Type B pancreatic cell (in vitro differentiated cells): ENCODE measurements at regions not wholly inside any gene's neighbourhood (a gene's known extent, or its start where the extent isn't known, plus 50 kb on each side); places are given as distances from the start of the nearest gene placed in this dataset.

Experiments
- DNase-seq: peaks from one replicate; pipeline ENCODE4 v3.0.0; 2021; ENCODE audit warnings: mixed read lengths; ENCODE audit not compliant: unreplicated experiment; ENCODE audit errors: extremely low spot score
- H3K27ac Mint-ChIP-seq: 2 replicates; pipeline ENCODE4 v1.8.0; 2021; ENCODE audit warnings: mild to moderate bottlenecking, mixed read lengths
- H3K27me3 Mint-ChIP-seq: 2 replicates; pipeline ENCODE4 v1.8.0; 2021; ENCODE audit warnings: mixed read lengths
- H3K36me3 Mint-ChIP-seq: 2 replicates; pipeline ENCODE4 v1.8.0; 2021; ENCODE audit warnings: mixed read lengths
- H3K4me1 Mint-ChIP-seq: one replicate; pipeline ENCODE4 v1.8.0; 2021; ENCODE audit warnings: mixed read lengths; ENCODE audit not compliant: unreplicated experiment
- H3K4me3 Mint-ChIP-seq: 2 replicates; pipeline ENCODE4 v1.8.0; 2021; ENCODE audit warnings: mild to moderate bottlenecking, mixed read lengths
- H3K9me3 Mint-ChIP-seq: 2 replicates; pipeline ENCODE4 v1.8.0; 2021; ENCODE audit warnings: mixed read lengths
- CTCF ChIP-seq: fragments of 200-600 bp; sonication (generic); conservative IDR thresholded peaks from 2 replicates; pipeline ENCODE4 v1.5.0; 2021; ENCODE audit warnings: antibody characterized with exemption, mild to moderate bottlenecking

DNA sequence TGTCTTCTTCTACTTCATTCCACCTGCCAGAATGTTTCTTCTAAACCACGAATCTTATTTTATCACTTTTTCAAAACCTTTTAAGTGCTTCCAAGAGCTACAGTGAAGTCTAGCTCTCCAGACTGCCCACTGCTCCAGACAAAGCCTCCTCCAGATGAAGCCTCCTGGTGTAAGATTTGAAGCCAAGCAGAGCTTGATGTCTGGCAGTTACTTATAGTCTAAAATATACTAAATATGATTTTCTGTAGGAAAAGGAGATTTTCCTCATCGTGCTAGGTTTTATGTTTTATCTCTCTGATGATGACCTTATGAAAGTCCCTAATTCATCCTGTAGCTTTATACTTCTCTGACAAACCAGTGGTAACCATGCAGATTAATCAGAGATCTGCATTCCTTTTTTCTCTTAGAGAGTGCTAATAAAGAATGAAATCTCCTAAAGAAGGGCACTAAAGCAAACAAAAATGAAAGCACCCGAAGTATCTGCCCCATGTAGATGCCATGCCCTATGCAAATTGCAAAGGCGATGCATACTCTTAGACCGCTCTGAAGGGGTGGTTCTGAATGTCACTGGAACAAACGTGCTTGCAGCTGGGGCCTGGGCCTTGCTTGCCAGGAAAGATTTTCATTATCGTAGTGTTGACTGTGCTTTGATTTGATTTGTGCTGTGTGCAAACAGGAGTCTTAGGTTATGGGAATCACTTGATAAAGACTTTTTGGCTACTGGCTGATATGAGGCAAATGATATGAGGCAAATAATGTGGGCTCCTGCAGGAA is 314.2 kb downstream of the PID1 start:
- TF ChIP-seq CTCF: no peak
- Mint-ChIP-seq H3K36me3 (no peaks in the 10 kb centered on the region), H3K9me3 (no peaks in the 10 kb centered on the region), H3K4me3 (no peak overlapping the region), H3K4me1 (no peaks in the 10 kb centered on the region), H3K27me3 (peaks cover 5% of the 10 kb centered on the region), H3K27ac (no peak overlapping the region)
- no peak for DNase-seq

DNA sequence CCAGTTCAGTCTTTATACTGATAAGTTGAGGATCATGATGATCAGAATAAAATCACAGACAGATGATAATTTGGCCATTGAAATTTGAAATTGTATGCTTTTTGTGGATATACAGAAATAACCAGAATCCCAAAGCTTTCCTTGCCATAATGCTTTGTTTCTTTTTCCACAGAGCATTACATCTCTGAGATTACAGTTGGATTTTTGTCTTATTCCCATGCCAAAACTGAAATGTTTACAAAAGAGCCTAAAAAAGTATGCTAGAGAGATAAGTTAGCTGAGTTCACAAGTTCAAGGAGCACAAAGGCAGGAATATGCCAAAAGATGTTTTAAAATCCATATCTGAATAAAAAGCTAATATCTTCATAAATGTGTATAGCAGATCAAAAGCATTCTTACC is 321.3 kb downstream of the PID1 start:
- TF ChIP-seq CTCF: no peak
- Mint-ChIP-seq H3K27ac (no peak overlapping the region), H3K36me3 (no peaks in the 10 kb centered on the region), H3K9me3 (no peaks in the 10 kb centered on the region), H3K4me1 (no peaks in the 10 kb centered on the region), H3K27me3 (no peaks in the 10 kb centered on the region), H3K4me3 (no peak overlapping the region)
- DNase-seq: no peak

- Mint-ChIP-seq H3K27ac (no peak overlapping the region), H3K4me3 (no peak overlapping the region), H3K27me3 (no peaks in the 10 kb centered on the region), H3K4me1 (no peaks in the 10 kb centered on the region), H3K9me3 (no peaks in the 10 kb centered on the region), H3K36me3 (no peaks in the 10 kb centered on the region)
- no peak for TF ChIP-seq CTCF
- DNase-seq: no peak
These were observed 325.4 kb downstream of the PID1 start for GRCh38 chr2:228945710-228946109.

DNA sequence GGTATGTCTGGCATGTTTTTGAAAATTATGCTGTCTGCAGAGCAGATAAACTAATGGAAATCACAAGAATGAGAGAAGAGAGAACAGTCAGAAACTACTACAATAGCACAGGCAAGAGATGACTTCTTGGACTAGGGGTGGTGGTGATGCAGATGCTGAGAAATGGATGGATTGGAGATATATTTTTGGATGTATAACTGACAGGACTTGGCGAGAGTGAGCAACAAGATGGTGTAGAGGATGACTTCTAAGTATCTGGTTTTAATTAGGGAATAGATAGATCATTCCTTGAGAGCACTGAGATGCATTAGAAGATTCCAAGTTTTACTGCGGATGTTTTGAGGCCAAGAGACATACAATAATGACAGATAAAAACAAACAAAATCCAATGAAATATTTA is 328.2 kb downstream of the PID1 start:
- TF ChIP-seq CTCF: no peak
- no peaks in the 10 kb centered on the region for H3K36me3 Mint-ChIP-seq
- H3K4me1 Mint-ChIP-seq: no peaks in the 10 kb centered on the region
- no peak overlapping the region for H3K27ac Mint-ChIP-seq
- no peak for DNase-seq
- no peaks in the 10 kb centered on the region for H3K27me3 Mint-ChIP-seq
- no peak overlapping the region for H3K4me3 Mint-ChIP-seq
- no peaks in the 10 kb centered on the region for H3K9me3 Mint-ChIP-seq

- Mint-ChIP-seq H3K27me3 (no peaks in the 10 kb centered on the region), H3K36me3 (no peaks in the 10 kb centered on the region), H3K4me3 (no peak overlapping the region), H3K9me3 (peaks cover 7% of the 10 kb centered on the region), H3K27ac (no peak overlapping the region), H3K4me1 (no peaks in the 10 kb centered on the region)
- TF ChIP-seq CTCF: no peak
- no peak for DNase-seq
These were observed 332.5 kb downstream of the PID1 start for GRCh38 chr2:228938629-228939028.
